H1 (cell line): ENCODE measurements at regions not wholly inside any gene's neighbourhood (a gene's known extent, or its start where the extent isn't known, plus 50 kb on each side); places are given as distances from the start of the nearest gene placed in this dataset.

Source experiments
- BCL11A ChIP-seq, 2 experiments: IDR thresholded peaks; one replicate each; pipeline ENCODE4 v1.6.1; 2011; ENCODE audit warnings: low read depth in 2 of 2, low read length in 2 of 2, mild to moderate bottlenecking in 2 of 2
- CBX5 ChIP-seq: fragments of 300-800, 300-1000 bp; sonication (generic); IDR thresholded peaks from 2 replicates; pipeline ENCODE4 v1.7.1; 2016; ENCODE audit warnings: antibody characterized with exemption, low read length, low read depth
- EGR1 ChIP-seq: IDR thresholded peaks from 2 replicates; pipeline ENCODE4 v1.6.1; 2011; ENCODE audit warnings: low read depth, low read length, borderline replicate concordance
- EZH2 ChIP-seq: fragments of 200-600 bp; sonication (generic); IDR thresholded peaks from 2 replicates; pipeline ENCODE4 v1.7.1; 2012; ENCODE audit warnings: low read depth, mild to moderate bottlenecking, moderate library complexity, low read length, inconsistent platforms; ENCODE audit not compliant: severe bottlenecking
- NANOG ChIP-seq: IDR thresholded peaks from 2 replicates; pipeline ENCODE4 v1.6.1; 2011; ENCODE audit warnings: low read length, low read depth, mild to moderate bottlenecking, inconsistent platforms; ENCODE audit not compliant: insufficient read depth, poor library complexity, severe bottlenecking
- PHF8 ChIP-seq: fragments of 200-600 bp; sonication (generic); conservative IDR thresholded peaks from 2 replicates; pipeline ENCODE4 v1.7.1; 2012; ENCODE audit warnings: low read depth, mild to moderate bottlenecking, inconsistent platforms, low read length, moderate library complexity
- POLR2A ChIP-seq, 2 experiments: IDR thresholded peaks; 1 replicate in 1 of 2; 2 replicates in 1 of 2; pipeline ENCODE4 v1.6.1; 2011; ENCODE audit warnings: low read depth in 2 of 2, low read length in 2 of 2, mild to moderate bottlenecking in 2 of 2; ENCODE audit errors: control extremely low read depth in 1 of 2
- RAD21 ChIP-seq, 2 experiments: IDR thresholded peaks in 1 of 2; conservative IDR thresholded peaks in 1 of 2; 2 replicates each; pipeline ENCODE4 v1.6.1; 2011; ENCODE audit warnings: low read depth in 2 of 2, low read length in 2 of 2, improper control_type of control experiment in 1 of 2, inconsistent platforms in 1 of 2, mild to moderate bottlenecking in 1 of 2, moderate library complexity in 1 of 2
- TAF7 ChIP-seq: optimal IDR thresholded peaks from 2 replicates; pipeline ENCODE3; 2011; ENCODE audit warnings: low read depth, mild to moderate bottlenecking, inconsistent platforms, low read length, moderate library complexity, borderline replicate concordance
- TF ChIP-seq, protein P1 (sequence below): fragments of 300-600 bp; sonication (generic); IDR thresholded peaks from 2 replicates; pipeline ENCODE4 v1.7.1; 2012; ENCODE audit warnings: low read length, moderate library complexity, mild to moderate bottlenecking, inconsistent platforms; ENCODE audit not compliant: insufficient replicate concordance

DNA sequence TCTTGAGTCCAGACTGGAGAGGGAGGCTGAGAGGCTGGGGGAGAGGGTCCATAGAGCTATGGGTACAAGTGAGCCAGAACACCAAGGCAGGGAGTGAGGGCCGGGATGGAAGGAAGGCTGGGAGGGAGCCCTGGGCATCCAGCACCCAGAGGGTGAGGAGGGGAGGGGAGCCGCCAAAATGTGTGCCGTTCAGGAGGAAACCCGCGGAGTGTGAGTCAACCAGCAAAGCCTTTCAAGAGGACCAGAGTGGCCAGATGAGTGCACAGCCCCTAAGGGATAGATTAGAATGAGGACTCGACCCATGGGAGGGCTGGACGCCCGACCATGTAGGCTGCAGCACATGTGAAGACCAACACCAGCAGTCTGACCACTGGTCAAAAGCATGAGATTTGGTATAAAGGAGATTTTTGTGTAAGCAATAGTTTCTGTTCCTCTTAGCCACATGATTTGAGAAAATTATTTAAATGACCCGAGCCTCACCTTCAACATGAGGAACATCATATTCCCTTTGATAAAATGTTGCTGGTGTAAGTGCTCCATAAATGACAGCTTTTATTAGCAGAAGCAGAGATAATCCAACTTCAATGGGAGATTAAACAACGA is 179.7 kb upstream of the GRB10 start (continued):
- TF ChIP-seq TAF7 (no peak), POLR2A (IDR thresholded peaks at IDR 0.05; ENCODE audit: control extremely low read depth in 1 of 2, low read depth in 2 of 2, low read length in 2 of 2) (no peak), EGR1 (no peak), CBX5 (no peak), EZH2 (no peak), NANOG (no peak), BCL11A (IDR thresholded peaks at IDR 0.05; ENCODE audit: low read depth in 2 of 2, low read length in 2 of 2) (no peak), PHF8 (no peak), RAD21 (IDR thresholded peaks at IDR 0.05 in 1 of 2, conservative IDR thresholded peaks at IDR 0.05 in 1 of 2; ENCODE audit: low read depth in 2 of 2, low read length in 2 of 2) (no peak)
- TF ChIP-seq, protein P1, sequence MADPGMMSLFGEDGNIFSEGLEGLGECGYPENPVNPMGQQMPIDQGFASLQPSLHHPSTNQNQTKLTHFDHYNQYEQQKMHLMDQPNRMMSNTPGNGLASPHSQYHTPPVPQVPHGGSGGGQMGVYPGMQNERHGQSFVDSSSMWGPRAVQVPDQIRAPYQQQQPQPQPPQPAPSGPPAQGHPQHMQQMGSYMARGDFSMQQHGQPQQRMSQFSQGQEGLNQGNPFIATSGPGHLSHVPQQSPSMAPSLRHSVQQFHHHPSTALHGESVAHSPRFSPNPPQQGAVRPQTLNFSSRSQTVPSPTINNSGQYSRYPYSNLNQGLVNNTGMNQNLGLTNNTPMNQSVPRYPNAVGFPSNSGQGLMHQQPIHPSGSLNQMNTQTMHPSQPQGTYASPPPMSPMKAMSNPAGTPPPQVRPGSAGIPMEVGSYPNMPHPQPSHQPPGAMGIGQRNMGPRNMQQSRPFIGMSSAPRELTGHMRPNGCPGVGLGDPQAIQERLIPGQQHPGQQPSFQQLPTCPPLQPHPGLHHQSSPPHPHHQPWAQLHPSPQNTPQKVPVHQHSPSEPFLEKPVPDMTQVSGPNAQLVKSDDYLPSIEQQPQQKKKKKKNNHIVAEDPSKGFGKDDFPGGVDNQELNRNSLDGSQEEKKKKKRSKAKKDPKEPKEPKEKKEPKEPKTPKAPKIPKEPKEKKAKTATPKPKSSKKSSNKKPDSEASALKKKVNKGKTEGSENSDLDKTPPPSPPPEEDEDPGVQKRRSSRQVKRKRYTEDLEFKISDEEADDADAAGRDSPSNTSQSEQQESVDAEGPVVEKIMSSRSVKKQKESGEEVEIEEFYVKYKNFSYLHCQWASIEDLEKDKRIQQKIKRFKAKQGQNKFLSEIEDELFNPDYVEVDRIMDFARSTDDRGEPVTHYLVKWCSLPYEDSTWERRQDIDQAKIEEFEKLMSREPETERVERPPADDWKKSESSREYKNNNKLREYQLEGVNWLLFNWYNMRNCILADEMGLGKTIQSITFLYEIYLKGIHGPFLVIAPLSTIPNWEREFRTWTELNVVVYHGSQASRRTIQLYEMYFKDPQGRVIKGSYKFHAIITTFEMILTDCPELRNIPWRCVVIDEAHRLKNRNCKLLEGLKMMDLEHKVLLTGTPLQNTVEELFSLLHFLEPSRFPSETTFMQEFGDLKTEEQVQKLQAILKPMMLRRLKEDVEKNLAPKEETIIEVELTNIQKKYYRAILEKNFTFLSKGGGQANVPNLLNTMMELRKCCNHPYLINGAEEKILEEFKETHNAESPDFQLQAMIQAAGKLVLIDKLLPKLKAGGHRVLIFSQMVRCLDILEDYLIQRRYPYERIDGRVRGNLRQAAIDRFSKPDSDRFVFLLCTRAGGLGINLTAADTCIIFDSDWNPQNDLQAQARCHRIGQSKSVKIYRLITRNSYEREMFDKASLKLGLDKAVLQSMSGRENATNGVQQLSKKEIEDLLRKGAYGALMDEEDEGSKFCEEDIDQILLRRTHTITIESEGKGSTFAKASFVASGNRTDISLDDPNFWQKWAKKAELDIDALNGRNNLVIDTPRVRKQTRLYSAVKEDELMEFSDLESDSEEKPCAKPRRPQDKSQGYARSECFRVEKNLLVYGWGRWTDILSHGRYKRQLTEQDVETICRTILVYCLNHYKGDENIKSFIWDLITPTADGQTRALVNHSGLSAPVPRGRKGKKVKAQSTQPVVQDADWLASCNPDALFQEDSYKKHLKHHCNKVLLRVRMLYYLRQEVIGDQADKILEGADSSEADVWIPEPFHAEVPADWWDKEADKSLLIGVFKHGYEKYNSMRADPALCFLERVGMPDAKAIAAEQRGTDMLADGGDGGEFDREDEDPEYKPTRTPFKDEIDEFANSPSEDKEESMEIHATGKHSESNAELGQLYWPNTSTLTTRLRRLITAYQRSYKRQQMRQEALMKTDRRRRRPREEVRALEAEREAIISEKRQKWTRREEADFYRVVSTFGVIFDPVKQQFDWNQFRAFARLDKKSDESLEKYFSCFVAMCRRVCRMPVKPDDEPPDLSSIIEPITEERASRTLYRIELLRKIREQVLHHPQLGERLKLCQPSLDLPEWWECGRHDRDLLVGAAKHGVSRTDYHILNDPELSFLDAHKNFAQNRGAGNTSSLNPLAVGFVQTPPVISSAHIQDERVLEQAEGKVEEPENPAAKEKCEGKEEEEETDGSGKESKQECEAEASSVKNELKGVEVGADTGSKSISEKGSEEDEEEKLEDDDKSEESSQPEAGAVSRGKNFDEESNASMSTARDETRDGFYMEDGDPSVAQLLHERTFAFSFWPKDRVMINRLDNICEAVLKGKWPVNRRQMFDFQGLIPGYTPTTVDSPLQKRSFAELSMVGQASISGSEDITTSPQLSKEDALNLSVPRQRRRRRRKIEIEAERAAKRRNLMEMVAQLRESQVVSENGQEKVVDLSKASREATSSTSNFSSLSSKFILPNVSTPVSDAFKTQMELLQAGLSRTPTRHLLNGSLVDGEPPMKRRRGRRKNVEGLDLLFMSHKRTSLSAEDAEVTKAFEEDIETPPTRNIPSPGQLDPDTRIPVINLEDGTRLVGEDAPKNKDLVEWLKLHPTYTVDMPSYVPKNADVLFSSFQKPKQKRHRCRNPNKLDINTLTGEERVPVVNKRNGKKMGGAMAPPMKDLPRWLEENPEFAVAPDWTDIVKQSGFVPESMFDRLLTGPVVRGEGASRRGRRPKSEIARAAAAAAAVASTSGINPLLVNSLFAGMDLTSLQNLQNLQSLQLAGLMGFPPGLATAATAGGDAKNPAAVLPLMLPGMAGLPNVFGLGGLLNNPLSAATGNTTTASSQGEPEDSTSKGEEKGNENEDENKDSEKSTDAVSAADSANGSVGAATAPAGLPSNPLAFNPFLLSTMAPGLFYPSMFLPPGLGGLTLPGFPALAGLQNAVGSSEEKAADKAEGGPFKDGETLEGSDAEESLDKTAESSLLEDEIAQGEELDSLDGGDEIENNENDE: no peak
